Parathyroid adenoma (tissue), 2 donors: ENCODE measurements at regions not wholly inside any gene's neighbourhood (a gene's known extent, or its start where the extent isn't known, plus 50 kb on each side); places are given as distances from the start of the nearest gene placed in this dataset.

ENCODE experiments used
- H2AFZ ChIP-seq: fragments of 300-600 bp; sonication (generic); one replicate; pipeline ENCODE4 v1.7.0; 2017; ENCODE audit warnings: antibody characterized with exemption, mild to moderate bottlenecking
- H3K27ac ChIP-seq: fragments of 300-600 bp; sonication (generic); one replicate; pipeline ENCODE4 v1.7.0; 2017
- H3K27me3 ChIP-seq: fragments of 300-600 bp; sonication (generic); one replicate; pipeline ENCODE4 v1.7.0; 2017; ENCODE audit warnings: low read length; ENCODE audit not compliant: control insufficient read depth, insufficient read depth
- H3K36me3 ChIP-seq: fragments of 300-600 bp; sonication (generic); one replicate; pipeline ENCODE4 v1.7.0; 2017; ENCODE audit warnings: low read length; ENCODE audit not compliant: control insufficient read depth, insufficient read depth
- H3K4me1 ChIP-seq: fragments of 300-600 bp; sonication (generic); one replicate; pipeline ENCODE4 v1.7.0; 2017; ENCODE audit warnings: control low read depth
- H3K4me2 ChIP-seq: fragments of 300-600 bp; sonication (generic); one replicate; pipeline ENCODE4 v1.7.0; 2017; ENCODE audit warnings: low read length
- H3K4me3 ChIP-seq: fragments of 300-600 bp; sonication (generic); one replicate; pipeline ENCODE4 v1.7.0; 2017; ENCODE audit warnings: low read depth, low read length
- H3K79me2 ChIP-seq: fragments of 300-600 bp; sonication (generic); one replicate; pipeline ENCODE4 v1.7.0; 2017; ENCODE audit warnings: control low read depth
- H3K9ac ChIP-seq: fragments of 300-600 bp; sonication (generic); one replicate; pipeline ENCODE4 v1.7.0; 2017; ENCODE audit warnings: mild to moderate bottlenecking
- H3K9me3 ChIP-seq: fragments of 300-600 bp; sonication (generic); one replicate; pipeline ENCODE4 v1.7.0; 2017; ENCODE audit warnings: low read length; ENCODE audit not compliant: control insufficient read depth
- TF ChIP-seq, protein P1 (sequence below): fragments of 300-600 bp; sonication (generic); IDR thresholded peaks from one replicate; pipeline ENCODE4 v1.7.0; 2017; ENCODE audit warnings: antibody characterized with exemption, mild to moderate bottlenecking
- donor health status: primary hyperparathyroidism.

DNA sequence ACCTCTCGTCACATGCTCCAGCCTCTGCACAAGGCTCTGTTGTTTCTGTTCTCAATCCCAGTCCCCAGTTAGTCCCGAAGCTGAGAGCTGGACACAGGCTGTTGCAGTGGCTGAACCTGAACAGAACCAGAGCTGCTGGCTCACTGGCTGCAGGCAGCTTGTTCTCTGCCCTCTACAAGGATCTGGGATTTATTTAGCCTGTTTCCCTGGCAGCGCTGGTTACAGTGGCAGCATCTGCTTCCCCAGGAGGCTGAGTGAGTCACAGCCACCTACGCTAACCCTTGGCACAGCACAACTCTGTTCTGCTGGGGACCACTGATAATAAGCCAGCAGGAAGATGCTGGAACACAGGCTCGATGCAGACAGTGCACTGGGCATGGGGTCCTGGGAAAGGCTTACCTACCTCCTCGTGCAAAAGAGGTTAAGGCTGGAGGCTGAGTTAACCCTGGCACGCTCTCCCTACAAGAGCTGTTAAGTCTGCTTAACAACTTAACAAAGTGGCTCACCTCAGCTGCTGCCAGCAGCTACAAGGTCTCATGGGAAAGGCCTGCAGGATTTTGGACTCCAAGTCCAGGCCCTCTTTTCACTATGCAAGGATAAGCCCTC is 299.6 kb downstream of the PCNX1 start:
- Histone ChIP-seq H3K36me3 (no peaks in the 10 kb centered on the region), H3K79me2 (no peaks in the 10 kb centered on the region), H3K27ac (no peak overlapping the region), H3K9me3 (no peaks in the 10 kb centered on the region), H3K4me3 (no peak overlapping the region), H3K27me3 (no peaks in the 10 kb centered on the region), H3K4me2 (no peak overlapping the region), H3K9ac (no peak overlapping the region), H2AFZ (no peak overlapping the region), H3K4me1 (no peaks in the 10 kb centered on the region)
- TF ChIP-seq, protein P1, sequence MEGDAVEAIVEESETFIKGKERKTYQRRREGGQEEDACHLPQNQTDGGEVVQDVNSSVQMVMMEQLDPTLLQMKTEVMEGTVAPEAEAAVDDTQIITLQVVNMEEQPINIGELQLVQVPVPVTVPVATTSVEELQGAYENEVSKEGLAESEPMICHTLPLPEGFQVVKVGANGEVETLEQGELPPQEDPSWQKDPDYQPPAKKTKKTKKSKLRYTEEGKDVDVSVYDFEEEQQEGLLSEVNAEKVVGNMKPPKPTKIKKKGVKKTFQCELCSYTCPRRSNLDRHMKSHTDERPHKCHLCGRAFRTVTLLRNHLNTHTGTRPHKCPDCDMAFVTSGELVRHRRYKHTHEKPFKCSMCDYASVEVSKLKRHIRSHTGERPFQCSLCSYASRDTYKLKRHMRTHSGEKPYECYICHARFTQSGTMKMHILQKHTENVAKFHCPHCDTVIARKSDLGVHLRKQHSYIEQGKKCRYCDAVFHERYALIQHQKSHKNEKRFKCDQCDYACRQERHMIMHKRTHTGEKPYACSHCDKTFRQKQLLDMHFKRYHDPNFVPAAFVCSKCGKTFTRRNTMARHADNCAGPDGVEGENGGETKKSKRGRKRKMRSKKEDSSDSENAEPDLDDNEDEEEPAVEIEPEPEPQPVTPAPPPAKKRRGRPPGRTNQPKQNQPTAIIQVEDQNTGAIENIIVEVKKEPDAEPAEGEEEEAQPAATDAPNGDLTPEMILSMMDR, result no peak

GRCh38 chr14:71208702-71209357 is 301.6 kb downstream of the PCNX1 start:
- Histone ChIP-seq H3K4me3 (no peak overlapping the region), H3K4me1 (no peaks in the 10 kb centered on the region), H3K27me3 (no peaks in the 10 kb centered on the region), H3K9me3 (no peaks in the 10 kb centered on the region), H3K9ac (no peak overlapping the region), H3K79me2 (no peaks in the 10 kb centered on the region), H2AFZ (no peak overlapping the region), H3K27ac (no peak overlapping the region), H3K36me3 (no peaks in the 10 kb centered on the region), H3K4me2 (no peak overlapping the region)
- TF ChIP-seq, protein P1, result no peak

DNA sequence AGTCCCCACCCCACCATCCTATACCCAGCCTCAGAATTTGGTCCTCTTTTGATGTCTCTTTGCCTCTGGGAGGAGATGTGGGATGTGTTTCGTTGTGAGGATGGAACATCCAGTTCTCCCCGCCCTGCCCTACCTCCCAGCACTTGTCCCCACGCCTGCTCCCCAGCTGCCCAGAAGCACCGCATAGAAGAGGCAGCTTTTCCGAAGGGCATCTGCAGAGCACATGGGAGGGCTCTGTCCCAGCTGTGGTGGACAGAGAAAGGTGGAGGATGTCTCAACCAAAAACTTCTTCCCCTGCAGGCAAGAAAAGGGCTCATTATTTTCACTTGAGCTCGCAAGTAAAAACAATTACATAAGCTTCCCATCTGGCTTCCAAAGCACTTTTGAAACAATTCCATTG is 302.6 kb downstream of the PCNX1 start:
- no peaks in the 10 kb centered on the region for H3K79me2 ChIP-seq
- H3K4me3 ChIP-seq, result no peak overlapping the region
- no peak overlapping the region for H3K27ac ChIP-seq

DNA sequence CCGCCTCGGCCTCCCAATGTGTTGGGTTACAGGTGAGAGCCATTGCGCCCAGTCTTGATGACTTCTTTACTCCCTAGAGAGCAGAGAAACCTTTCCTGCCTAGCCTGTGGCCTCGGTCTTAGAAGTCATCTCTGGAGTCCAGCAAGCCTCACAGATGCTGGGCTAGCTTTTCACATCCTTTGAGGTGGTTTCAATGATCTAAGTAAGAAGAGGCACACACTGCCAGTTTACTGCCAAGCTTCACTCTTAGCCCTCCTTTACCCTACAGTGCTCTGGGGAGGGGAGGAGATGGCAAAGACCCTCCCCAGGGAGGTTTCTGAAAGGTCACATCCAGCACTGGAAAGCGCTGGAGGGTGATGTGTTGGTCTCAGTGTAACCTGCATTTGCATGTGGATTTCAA is 304.8 kb downstream of the PCNX1 start:
- Histone ChIP-seq H3K27ac (no peak overlapping the region), H3K9ac (no peak overlapping the region), H3K4me1 (no peaks in the 10 kb centered on the region), H3K4me3 (no peak overlapping the region), H3K4me2 (no peak overlapping the region), H3K36me3 (no peaks in the 10 kb centered on the region), H3K79me2 (no peaks in the 10 kb centered on the region), H3K27me3 (no peaks in the 10 kb centered on the region), H2AFZ (no peak overlapping the region), H3K9me3 (no peaks in the 10 kb centered on the region)
- TF ChIP-seq, protein P1, result no peak

More for the DNA sequence above, 302.6 kb downstream of the PCNX1 start:
- Histone ChIP-seq H3K9ac (no peak overlapping the region), H3K4me2 (no peak overlapping the region), H2AFZ (no peak overlapping the region), H3K27me3 (no peaks in the 10 kb centered on the region), H3K4me1 (no peaks in the 10 kb centered on the region), H3K36me3 (no peaks in the 10 kb centered on the region), H3K9me3 (no peaks in the 10 kb centered on the region)
- TF ChIP-seq, protein P1, result no peak

DNA sequence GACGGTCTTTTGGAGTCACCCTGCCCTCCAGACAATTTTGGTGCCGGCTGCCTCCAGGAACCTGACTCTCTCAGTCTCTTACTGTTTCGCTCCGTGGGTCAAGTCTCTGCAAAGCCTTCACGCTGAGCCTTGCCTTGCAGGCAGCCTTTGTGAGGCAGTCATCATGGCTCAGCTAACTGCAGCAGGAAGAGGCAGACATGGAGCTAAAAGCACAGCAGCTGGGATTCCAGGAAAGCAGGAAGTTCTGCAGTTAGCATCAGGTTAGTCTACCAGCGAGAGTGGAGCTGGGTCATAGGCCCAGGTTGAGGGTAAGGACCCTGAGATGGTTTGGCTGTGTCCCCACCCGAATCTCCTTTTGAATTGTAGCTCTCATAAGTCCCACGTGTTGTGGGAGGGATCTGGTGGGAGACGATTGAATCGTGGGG is 305.4 kb downstream of the PCNX1 start:
- Histone ChIP-seq H3K27ac (no peak overlapping the region), H3K79me2 (no peaks in the 10 kb centered on the region), H3K9ac (no peak overlapping the region), H3K4me2 (no peak overlapping the region), H2AFZ (no peak overlapping the region), H3K36me3 (no peaks in the 10 kb centered on the region), H3K27me3 (no peaks in the 10 kb centered on the region), H3K4me1 (no peaks in the 10 kb centered on the region), H3K4me3 (no peak overlapping the region), H3K9me3 (no peaks in the 10 kb centered on the region)
- TF ChIP-seq, protein P1, result no peak
